ENCODE measurements at regions not wholly inside any gene's neighbourhood (a gene's known extent, or its start where the extent isn't known, plus 50 kb on each side); places are given as distances from the start of the nearest gene placed in this dataset.

DNA sequence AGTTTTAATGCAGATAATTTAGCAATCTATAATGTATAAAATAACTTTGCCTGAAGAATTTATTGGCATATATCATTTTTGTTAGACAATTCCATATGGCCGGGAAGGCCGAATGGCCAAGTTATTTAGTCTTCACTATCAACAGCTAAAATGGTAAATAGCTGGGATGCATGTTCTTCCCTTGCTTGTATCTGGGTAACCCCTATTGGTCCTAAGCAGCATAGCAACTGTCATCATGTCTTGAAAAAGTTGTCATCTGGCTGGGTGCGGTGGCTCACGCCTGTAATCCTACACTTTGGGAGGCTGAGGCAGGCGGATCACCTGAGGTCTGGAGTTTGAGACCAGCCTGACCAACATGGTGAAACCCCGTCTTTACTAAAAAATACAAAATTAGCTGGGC lies 340.0 kb upstream of the DPYD start:
- 95 to 96% methylated on average over 6 of the region's 6 CpGs for WGBS, 2 donors
- intact Hi-C loops (cut with DNase I; ENCODE audit: low total_unique reads), result no loop called here
- no peak for DNase-seq (ENCODE audit: low spot score in 2 of 2)
- H3K4me3 ChIP-seq (ENCODE audit: low read depth, poor library complexity, severe bottlenecking), result no peak overlapping the region
- no peak for TF ChIP-seq POLR2A (IDR thresholded peaks at IDR 0.05)
- TF ChIP-seq, protein P1, sequence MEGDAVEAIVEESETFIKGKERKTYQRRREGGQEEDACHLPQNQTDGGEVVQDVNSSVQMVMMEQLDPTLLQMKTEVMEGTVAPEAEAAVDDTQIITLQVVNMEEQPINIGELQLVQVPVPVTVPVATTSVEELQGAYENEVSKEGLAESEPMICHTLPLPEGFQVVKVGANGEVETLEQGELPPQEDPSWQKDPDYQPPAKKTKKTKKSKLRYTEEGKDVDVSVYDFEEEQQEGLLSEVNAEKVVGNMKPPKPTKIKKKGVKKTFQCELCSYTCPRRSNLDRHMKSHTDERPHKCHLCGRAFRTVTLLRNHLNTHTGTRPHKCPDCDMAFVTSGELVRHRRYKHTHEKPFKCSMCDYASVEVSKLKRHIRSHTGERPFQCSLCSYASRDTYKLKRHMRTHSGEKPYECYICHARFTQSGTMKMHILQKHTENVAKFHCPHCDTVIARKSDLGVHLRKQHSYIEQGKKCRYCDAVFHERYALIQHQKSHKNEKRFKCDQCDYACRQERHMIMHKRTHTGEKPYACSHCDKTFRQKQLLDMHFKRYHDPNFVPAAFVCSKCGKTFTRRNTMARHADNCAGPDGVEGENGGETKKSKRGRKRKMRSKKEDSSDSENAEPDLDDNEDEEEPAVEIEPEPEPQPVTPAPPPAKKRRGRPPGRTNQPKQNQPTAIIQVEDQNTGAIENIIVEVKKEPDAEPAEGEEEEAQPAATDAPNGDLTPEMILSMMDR (IDR thresholded peaks at IDR 0.05), result no peak

DNA sequence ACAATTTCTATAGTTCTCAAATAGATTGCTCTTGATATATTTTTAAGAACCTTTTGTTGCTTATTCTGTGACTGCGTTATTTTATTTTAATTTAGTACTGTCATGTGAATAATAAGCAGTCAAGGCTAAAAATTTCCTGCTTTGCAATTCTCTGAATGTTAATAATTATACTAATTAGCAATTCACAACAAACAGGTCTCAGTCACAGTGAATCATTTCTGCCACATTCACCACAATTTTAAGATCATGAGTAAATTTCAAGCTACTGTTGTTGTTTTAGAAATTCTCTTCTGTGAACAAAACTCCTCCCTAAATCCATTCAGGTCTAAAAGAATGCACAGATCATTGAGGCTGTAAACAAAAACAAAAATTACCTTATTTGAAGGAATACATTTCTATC lies 339.6 kb upstream of the DPYD start:
- H3K4me3 ChIP-seq (ENCODE audit: low read depth, poor library complexity, severe bottlenecking), result no peak overlapping the region
- TF ChIP-seq, protein P1 (IDR thresholded peaks at IDR 0.05), result no peak
- TF ChIP-seq POLR2A (IDR thresholded peaks at IDR 0.05), result no peak
- WGBS, 2 donors, result 72 to 84% methylated on average over 1 of the region's 1 CpG
- DNase-seq (ENCODE audit: low spot score in 2 of 2), result no peak
- intact Hi-C loops (cut with DNase I; ENCODE audit: low total_unique reads), result no loop called here

DNA sequence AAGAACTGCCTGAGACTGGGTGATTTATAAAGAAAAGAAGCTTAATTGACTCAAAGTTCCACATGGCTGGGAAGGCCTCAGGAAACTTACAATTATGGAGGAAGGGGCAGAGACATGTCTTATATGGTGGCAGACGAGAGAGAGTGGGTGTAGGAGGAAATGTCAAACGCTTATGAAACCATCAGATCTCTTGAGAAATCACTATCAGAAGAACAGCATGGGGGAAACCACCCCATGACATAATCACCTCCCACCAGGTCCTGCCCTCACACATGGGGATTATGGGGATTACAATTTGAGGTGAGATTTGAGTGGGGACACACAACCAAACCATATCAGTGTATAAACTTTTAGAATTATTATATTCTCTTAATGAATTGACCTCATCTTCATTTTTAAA lies 335.9 kb upstream of the DPYD start:
- TF ChIP-seq, protein P1 (IDR thresholded peaks at IDR 0.05), result no peak
- no peak for TF ChIP-seq POLR2A (IDR thresholded peaks at IDR 0.05)
- no peak for DNase-seq (ENCODE audit: low spot score in 2 of 2)
- 74 to 78% methylated on average over 2 of the region's 2 CpGs for WGBS, 2 donors
- intact Hi-C loops (cut with DNase I; ENCODE audit: low total_unique reads), result no loop called here
- H3K4me3 ChIP-seq (ENCODE audit: low read depth, poor library complexity, severe bottlenecking), result no peak overlapping the region

DNA sequence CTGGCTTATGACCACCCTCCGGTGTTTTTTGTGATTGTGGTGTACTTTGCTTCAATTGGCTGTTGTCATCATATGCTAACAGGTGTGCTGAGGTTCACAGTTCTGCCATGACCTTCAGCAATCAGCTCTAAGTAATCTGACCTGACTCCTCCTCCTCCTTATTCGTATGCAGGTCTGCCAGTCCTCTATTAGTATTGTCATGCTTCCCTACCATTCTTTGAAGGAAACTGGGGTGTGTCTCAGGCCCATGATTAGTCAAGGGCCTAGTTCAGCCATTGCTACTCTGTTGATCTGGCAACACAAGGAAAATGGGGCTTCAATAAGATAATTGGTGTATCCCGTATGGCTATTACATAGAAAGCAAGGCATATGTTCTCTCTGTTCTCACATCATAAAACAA lies 332.3 kb upstream of the DPYD start:
- intact Hi-C loops (cut with DNase I; ENCODE audit: low total_unique reads), result no loop called here
- DNase-seq (ENCODE audit: low spot score in 2 of 2), result no peak
- H3K4me3 ChIP-seq (ENCODE audit: low read depth, poor library complexity, severe bottlenecking), result no peak overlapping the region
- TF ChIP-seq POLR2A (IDR thresholded peaks at IDR 0.05), result no peak
- TF ChIP-seq, protein P1 (IDR thresholded peaks at IDR 0.05), result no peak
- 73 to 77% methylated on average over 3 of the region's 3 CpGs for WGBS, 2 donors

DNA sequence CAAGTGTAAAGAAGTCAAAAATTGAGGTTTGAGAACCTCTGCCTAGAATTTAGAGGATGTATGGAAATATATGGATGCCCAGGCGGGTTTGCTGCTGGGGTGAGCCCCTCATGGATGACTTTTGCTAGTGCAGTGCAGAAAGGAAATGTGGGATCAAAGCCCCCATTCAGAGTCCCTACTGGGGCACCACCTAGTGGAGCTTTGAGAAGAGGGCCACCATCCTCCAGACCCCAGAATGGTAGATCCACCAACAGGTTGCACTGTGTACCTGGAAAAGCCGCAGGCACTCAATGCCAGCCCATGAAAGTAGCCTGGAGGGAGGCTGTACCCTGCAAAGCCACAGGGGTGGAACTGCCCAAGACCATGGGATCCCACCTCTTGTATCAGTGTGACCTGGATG lies 330.7 kb upstream of the DPYD start:
- intact Hi-C loops (cut with DNase I; ENCODE audit: low total_unique reads), result no loop called here
- TF ChIP-seq, protein P1 (IDR thresholded peaks at IDR 0.05), result no peak
- TF ChIP-seq POLR2A (IDR thresholded peaks at IDR 0.05), result no peak
- DNase-seq (ENCODE audit: low spot score in 2 of 2), result no peak
- no peak overlapping the region for H3K4me3 ChIP-seq (ENCODE audit: low read depth, poor library complexity, severe bottlenecking)
- WGBS, 2 donors, result 92 to 98% methylated on average over 2 of the region's 2 CpGs

DNA sequence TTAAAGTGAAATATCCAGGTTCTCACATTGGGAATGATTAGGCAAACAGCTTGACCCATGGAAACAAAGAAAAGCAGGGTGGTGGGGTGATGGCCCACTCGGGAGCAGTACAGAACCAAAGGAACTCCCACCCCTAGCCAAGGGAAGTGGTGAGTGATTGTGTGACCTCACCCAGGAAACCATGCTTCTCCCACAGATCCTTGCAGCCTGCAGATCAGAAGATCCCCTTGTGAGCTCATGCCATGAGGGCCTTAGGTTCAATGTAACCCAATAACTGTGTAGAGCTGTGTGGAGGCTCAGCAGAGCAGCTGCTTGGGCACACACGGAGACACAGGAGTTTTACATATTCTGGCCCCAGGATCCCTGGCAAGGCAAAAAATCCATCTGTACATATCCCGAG lies 311.8 kb upstream of the DPYD start:
- no peak for DNase-seq (ENCODE audit: low spot score in 2 of 2)
- H3K4me3 ChIP-seq (ENCODE audit: low read depth, poor library complexity, severe bottlenecking), result no peak overlapping the region
- intact Hi-C loops (cut with DNase I; ENCODE audit: low total_unique reads), result no loop called here
- 78 to 82% methylated on average over 2 to 3 of the region's 3 CpGs for WGBS, 2 donors
- TF ChIP-seq, protein P1 (IDR thresholded peaks at IDR 0.05), result no peak
- TF ChIP-seq POLR2A (IDR thresholded peaks at IDR 0.05), result no peak
